ENCODE measurements at regions not wholly inside any gene's neighbourhood (a gene's known extent, or its start where the extent isn't known, plus 50 kb on each side); places are given as distances from the start of the nearest gene placed in this dataset.

GRCh38 chr6:56746767-56747504 lies 104.2 kb upstream of the DST start:
- Histone ChIP-seq H3K27ac (ENCODE audit: low read depth, low read length, poor library complexity, severe bottlenecking) (no peak overlapping the region), H3K9me2 (ENCODE audit: insufficient read depth, low read length) (no peaks in the 10 kb centered on the region), H3K9me3 (ENCODE audit: low read length) (no peaks in the 10 kb centered on the region), H3K36me3 (ENCODE audit: insufficient read depth, low read length) (no peaks in the 10 kb centered on the region), H2AFZ (ENCODE audit: low read length) (no peak overlapping the region), H4K20me1 (ENCODE audit: insufficient read depth, low read length) (no peaks in the 10 kb centered on the region), H3K4me2 (ENCODE audit: low read length) (no peak overlapping the region), H3K4me1 (ENCODE audit: insufficient read depth, low read length, poor library complexity, severe bottlenecking) (no peaks in the 10 kb centered on the region), H3K4me3 (ENCODE audit: low read depth, low read length, poor library complexity, severe bottlenecking) (no peak overlapping the region), H3K79me2 (ENCODE audit: insufficient read depth, low read depth, low read length) (no peaks in the 10 kb centered on the region)
- POLR2A ChIA-PET: interaction anchor here (2.1 kb wide), 1 partner anchor 15 kb away, joined by 4 read pairs; no protein-coding TSS in a partner anchor
- CTCF ChIA-PET (ENCODE audit: unreplicated experiment): no interaction called here
- intact Hi-C loops (cut with micrococcal nuclease; ENCODE audit: unreplicated experiment): no loop called here
- no TSS peak for BruUV-seq (replicated peaks)
- TF ChIP-seq CTCF (conservative IDR thresholded peaks at IDR 0.05; ENCODE audit: low read length) (no peak), EZH2phosphoT487 (IDR thresholded peaks at IDR 0.05; ENCODE audit: borderline replicate concordance, low read depth, low read length) (no peak)
- DNase-seq (ENCODE audit: low spot score): no peak

GRCh38 chr6:56745971-56746370 lies 103.3 kb upstream of the DST start:
- Histone ChIP-seq H3K9me3 (ENCODE audit: low read length) (no peaks in the 10 kb centered on the region), H3K79me2 (ENCODE audit: insufficient read depth, low read depth, low read length) (no peaks in the 10 kb centered on the region), H3K4me1 (ENCODE audit: insufficient read depth, low read length, poor library complexity, severe bottlenecking) (no peaks in the 10 kb centered on the region), H3K4me3 (ENCODE audit: low read depth, low read length, poor library complexity, severe bottlenecking) (no peak overlapping the region), H3K4me2 (ENCODE audit: low read length) (no peak overlapping the region), H4K20me1 (ENCODE audit: insufficient read depth, low read length) (no peaks in the 10 kb centered on the region), H2AFZ (ENCODE audit: low read length) (no peak overlapping the region), H3K27ac (ENCODE audit: low read depth, low read length, poor library complexity, severe bottlenecking) (no peak overlapping the region), H3K9me2 (ENCODE audit: insufficient read depth, low read length) (no peaks in the 10 kb centered on the region), H3K36me3 (ENCODE audit: insufficient read depth, low read length) (no peaks in the 10 kb centered on the region)
- no TSS peak for BruUV-seq (replicated peaks)
- no peak for TF ChIP-seq CTCF (conservative IDR thresholded peaks at IDR 0.05; ENCODE audit: low read length)
- no peak for TF ChIP-seq EZH2phosphoT487 (IDR thresholded peaks at IDR 0.05; ENCODE audit: borderline replicate concordance, low read depth, low read length)
- intact Hi-C loops (cut with micrococcal nuclease; ENCODE audit: unreplicated experiment): no loop called here
- ChIA-PET POLR2A (interaction anchor here (2.1 kb wide), 1 partner anchor 16 kb away, joined by 4 read pairs; no protein-coding TSS in a partner anchor), CTCF (ENCODE audit: unreplicated experiment) (no interaction called here)
- no peak for DNase-seq (ENCODE audit: low spot score)

- Histone ChIP-seq H3K4me2 (ENCODE audit: low read length) (no peak overlapping the region), H3K79me2 (ENCODE audit: insufficient read depth, low read depth, low read length) (no peaks in the 10 kb centered on the region), H3K9me3 (ENCODE audit: low read length) (no peaks in the 10 kb centered on the region), H2AFZ (ENCODE audit: low read length) (no peak overlapping the region), H3K4me3 (ENCODE audit: low read depth, low read length, poor library complexity, severe bottlenecking) (no peak overlapping the region), H3K27ac (ENCODE audit: low read depth, low read length, poor library complexity, severe bottlenecking) (no peak overlapping the region), H3K36me3 (ENCODE audit: insufficient read depth, low read length) (no peaks in the 10 kb centered on the region), H3K4me1 (ENCODE audit: insufficient read depth, low read length, poor library complexity, severe bottlenecking) (no peaks in the 10 kb centered on the region), H4K20me1 (ENCODE audit: insufficient read depth, low read length) (no peaks in the 10 kb centered on the region), H3K9me2 (ENCODE audit: insufficient read depth, low read length) (no peaks in the 10 kb centered on the region)
- CTCF ChIA-PET (ENCODE audit: unreplicated experiment): no interaction called here
- intact Hi-C loops (cut with micrococcal nuclease; ENCODE audit: unreplicated experiment): no loop called here
- POLR2A ChIA-PET: interaction anchor here (0.6 to 2.1 kb wide), 5 partner anchors 9 to 1470 kb away, joined by 3 to 5 read pairs (median 4); no protein-coding TSS in a partner anchor
- TF ChIP-seq CTCF (conservative IDR thresholded peaks at IDR 0.05; ENCODE audit: low read length) (no peak), EZH2phosphoT487 (IDR thresholded peaks at IDR 0.05; ENCODE audit: borderline replicate concordance, low read depth, low read length) (no peak)
- no peak for DNase-seq (ENCODE audit: low spot score)
- no TSS peak for BruUV-seq (replicated peaks)
Measured at GRCh38 chr6:56745081-56745480, 102.4 kb upstream of the DST start.

Measured in OCI-LY7 (cell line).